GM12878 (cell line): ENCODE measurements at regions not wholly inside any gene's neighbourhood (a gene's known extent, or its start where the extent isn't known, plus 50 kb on each side); places are given as distances from the start of the nearest gene placed in this dataset.

Experiments used
- ATAC-seq: fragments of 200-7000 bp; cut with Tn5 transposase; 3 replicates; pipeline ENCODE4 v1.9.1; 2020; ENCODE audit warnings: mild to moderate bottlenecking, moderate library complexity
- BruUV-seq: library from RNA; stranded (reverse); fragments of 400-500 nt; replicated peaks from 2 replicates; lab custom pipeline; 2021; lab: Mats Ljungman, UMichigan
- CTCF ChIA-PET: fragments of 300-600 bp; sonication (Branson Sonifier 250); formaldehyde crosslinking; extraction: SDS; loops from one replicate; lab custom pipeline; 2021; ENCODE audit warnings: inconsistent platforms; lab: Yijun Ruan, JAX
- POLR2A ChIA-PET: fragments of 350-600 bp; formaldehyde crosslinking; extraction: SDS; loops from one replicate; lab custom pipeline; 2021; ENCODE audit warnings: inconsistent platforms; lab: Charles Lee
- RAD21 ChIA-PET: fragments of 300-600 bp; sonication (Branson Sonifier 250); formaldehyde crosslinking; loops from one replicate; lab custom pipeline; 2023; ENCODE audit warnings: antibody characterized with exemption; ENCODE audit not compliant: unreplicated experiment; lab: Charles Lee
- SMC1A ChIA-PET: fragments of 300-600 bp; sonication (Branson Sonifier 250); formaldehyde crosslinking; loops from one replicate; lab custom pipeline; 2023; ENCODE audit not compliant: unreplicated experiment, uncharacterized antibody; lab: Charles Lee
- DNase-seq: peaks from one replicate; pipeline ENCODE4 v3.0.0-alpha.2; 2011; ENCODE audit warnings: low read depth, low spot score
- FAIRE-seq: peaks from 3 replicates; lab custom pipeline; 2011; peaks lifted over from hg19 to GRCh38; lab: Jason Lieb, UNC
- H2AFZ ChIP-seq: 2 replicates; pipeline ENCODE4 v1.6.0; 2011; ENCODE audit warnings: low read depth, low read length, control low read depth; ENCODE audit not compliant: control insufficient read depth
- H3K27ac ChIP-seq: 2 replicates; pipeline ENCODE4 v1.5.1; 2011; ENCODE audit warnings: control low read depth; ENCODE audit not compliant: control insufficient read depth, insufficient read depth
- H3K27me3 ChIP-seq, 2 experiments: replicated peaks in 1 of 2; 2 replicates each; pipeline versions ENCODE4 v1.6.0 to v1.6.1; 2011; ENCODE audit warnings: low read length in 1 of 2; ENCODE audit not compliant: control insufficient read depth in 2 of 2, insufficient read depth in 2 of 2
- H3K36me3 ChIP-seq, 2 experiments: 2 replicates each; pipeline ENCODE4 v1.5.1; 2011; ENCODE audit warnings: low read length in 1 of 2; ENCODE audit not compliant: control insufficient read depth in 2 of 2, insufficient read depth in 2 of 2
- H3K4me1 ChIP-seq: 2 replicates; pipeline ENCODE4 v1.6.1; 2011; ENCODE audit warnings: mild to moderate bottlenecking, low read length, moderate library complexity, mixed read lengths; ENCODE audit not compliant: control insufficient read depth, insufficient read depth
- H3K4me2 ChIP-seq: 2 replicates; pipeline ENCODE4 v1.6.0; 2011; ENCODE audit warnings: control low read depth; ENCODE audit not compliant: control insufficient read depth, insufficient read depth
- H3K4me3 ChIP-seq: fragments of 200-600 bp; sonication (generic); 2 replicates; pipeline ENCODE4 v1.5.1; 2016
- H3K79me2 ChIP-seq: 2 replicates; pipeline ENCODE4 v1.6.0; 2011; ENCODE audit warnings: low read length; ENCODE audit not compliant: control insufficient read depth, insufficient read depth
- H3K9ac ChIP-seq: 2 replicates; pipeline ENCODE4 v1.8.0; 2011; ENCODE audit warnings: low read length, control low read depth, mixed read lengths; ENCODE audit not compliant: control insufficient read depth, insufficient read depth
- H3K9me3 ChIP-seq: replicated peaks from 3 replicates; pipeline ENCODE4 v1.5.1; 2011; ENCODE audit warnings: mild to moderate bottlenecking, low read length; ENCODE audit not compliant: control insufficient read depth, insufficient read depth
- H4K20me1 ChIP-seq: 2 replicates; pipeline ENCODE4 v1.6.0; 2011; ENCODE audit not compliant: control insufficient read depth, insufficient read depth
- BRCA1 ChIP-seq: IDR thresholded peaks from 2 replicates; pipeline ENCODE4 v1.6.1; 2011; ENCODE audit warnings: low read depth, low read length, improper control_type of control experiment
- EED ChIP-seq: sonication (generic); IDR thresholded peaks from 2 replicates; pipeline ENCODE4 v1.6.1; 2016; ENCODE audit warnings: antibody characterized with exemption, low read depth
- IKZF2 ChIP-seq, 2 experiments: fragments of 450-650 bp; IDR thresholded peaks; 2 replicates each; pipeline ENCODE4 v1.6.1; 2017; ENCODE audit warnings: mild to moderate bottlenecking in 2 of 2, moderate library complexity in 2 of 2
- JUNB ChIP-seq: IDR thresholded peaks from 2 replicates; pipeline ENCODE4 v1.6.1; 2016; ENCODE audit warnings: antibody characterized with exemption, mild to moderate bottlenecking
- LARP7 ChIP-seq: fragments of 450-650 bp; IDR thresholded peaks from 2 replicates; pipeline ENCODE4 v1.6.1; 2017; ENCODE audit warnings: mild to moderate bottlenecking
- NFYB ChIP-seq: IDR thresholded peaks from 2 replicates; pipeline ENCODE4 v1.6.1; 2011; ENCODE audit warnings: low read depth, mild to moderate bottlenecking, low read length, improper control_type of control experiment, moderate library complexity; ENCODE audit not compliant: insufficient read depth
- PAX8 ChIP-seq: fragments of 450-650 bp; IDR thresholded peaks from 2 replicates; pipeline ENCODE4 v1.6.1; 2017; ENCODE audit warnings: mild to moderate bottlenecking, moderate library complexity
- RUNX3 ChIP-seq: IDR thresholded peaks from 2 replicates; pipeline ENCODE4 v1.6.1; 2012; ENCODE audit warnings: low read length, inconsistent platforms
- SMARCA5 ChIP-seq: fragments of 450-650 bp; IDR thresholded peaks from 2 replicates; pipeline ENCODE4 v1.6.1; 2017; ENCODE audit warnings: mild to moderate bottlenecking
- SREBF1 ChIP-seq: IDR thresholded peaks from 2 replicates; pipeline ENCODE4 v1.6.1; 2012; ENCODE audit warnings: mild to moderate bottlenecking, low read length
- ZBED1 ChIP-seq: IDR thresholded peaks from 2 replicates; pipeline ENCODE4 v1.6.1; 2016; ENCODE audit warnings: borderline replicate concordance
- ZNF687 ChIP-seq: fragments of 450-650 bp; IDR thresholded peaks from 2 replicates; pipeline ENCODE4 v1.6.1; 2017; ENCODE audit warnings: mild to moderate bottlenecking, moderate library complexity
- WGBS: methylation state at CpG from one replicate; pipeline ENCODE4 v1.1.6; 2016; ENCODE audit warnings: low lambda C conversion rate; ENCODE audit not compliant: insufficient replicate concordance, insufficient coverage; ENCODE audit errors: missing lambda C conversion rate; 5-methylcytosine and 5-hydroxymethylcytosine counted together
- in situ Hi-C: fragments of 300-500 bp; cut with MboI; formaldehyde crosslinking; loops from 9 replicates; pipeline ENCODE4 v1.14.3; 2018; ENCODE audit warnings: mixed read lengths
- intact Hi-C: fragments of 100-400 bp; cut with micrococcal nuclease; formaldehyde crosslinking; loops from one replicate; pipeline ENCODE4 v1.14.2; 2022; ENCODE audit not compliant: unreplicated experiment

GRCh38 chr5:154540600-154540999, 62.6 kb upstream of the HAND1 start:
- ATAC-seq = no peak
- RAD21 ChIA-PET = no interaction called here
- H3K36me3 ChIP-seq = no peaks in the 10 kb centered on the region
- H3K27me3 ChIP-seq = peaks cover 0 to 2% of the 10 kb centered on the region in 2 experiments; a peak in 2 of 4 replicates
- H3K9ac ChIP-seq = no peak overlapping the region
- no peak overlapping the region for H2AFZ ChIP-seq
- 0% methylated on average over 1 of the region's 1 CpG for WGBS
- peaks cover 3% of the 10 kb centered on the region; the same call in 1 of the 2 replicates for H3K4me1 ChIP-seq
- CTCF ChIA-PET = interaction anchor here (0.7 to 1.4 kb wide), 5 partner anchors 20 to 568 kb away, joined by 3 to 6 read pairs (median 3); no protein-coding TSS in a partner anchor
- no peaks in the 10 kb centered on the region for H3K79me2 ChIP-seq
- SMC1A ChIA-PET = no interaction called here
- no TSS peak for BruUV-seq
- POLR2A ChIA-PET = interaction anchor here (0.5 to 0.7 kb wide), 2 partner anchors 12 to 285 kb away, joined by 3 to 5 read pairs; no protein-coding TSS in a partner anchor
- TF ChIP-seq SMARCA5 = no peak
- TF ChIP-seq RUNX3 = no peak
- TF ChIP-seq ZBED1 = no peak
- TF ChIP-seq NFYB = no peak
- no peak for TF ChIP-seq EED
- no peak for TF ChIP-seq LARP7
- no peak for TF ChIP-seq BRCA1
- TF ChIP-seq SREBF1 = no peak
- TF ChIP-seq ZNF687 = no peak
- TF ChIP-seq IKZF2 (IDR thresholded peaks at IDR 0.05) = no peak
- no peak for TF ChIP-seq JUNB
- TF ChIP-seq PAX8 = no peak
- in situ Hi-C loops = no loop called here
- intact Hi-C loops = no loop called here
- H3K4me3 ChIP-seq = no peak overlapping the region
- H3K27ac ChIP-seq = no peak overlapping the region
- FAIRE-seq = no peak
- H4K20me1 ChIP-seq = no peaks in the 10 kb centered on the region
- no peaks in the 10 kb centered on the region for H3K9me3 ChIP-seq
- DNase-seq = no peak
- no peak overlapping the region for H3K4me2 ChIP-seq
